ENCODE measurements at regions not wholly inside any gene's neighbourhood (a gene's known extent, or its start where the extent isn't known, plus 50 kb on each side); places are given as distances from the start of the nearest gene placed in this dataset.

- no peak for DNase-seq (ENCODE audit: low read depth in 2 of 2, low spot score in 1 of 2)
Measured at GRCh38 chr18:2281086-2281485, 290.2 kb downstream of the METTL4 start.

GRCh38 chr18:2281523-2282199, 289.6 kb downstream of the METTL4 start:
- no peak for DNase-seq (ENCODE audit: low read depth in 2 of 2, low spot score in 1 of 2)

GRCh38 chr18:2293109-2293839, 278.0 kb downstream of the METTL4 start:
- no peak for DNase-seq (ENCODE audit: low read depth in 2 of 2, low spot score in 1 of 2)

- DNase-seq (ENCODE audit: low read depth in 2 of 2, low spot score in 1 of 2) = no peak
Measured at GRCh38 chr18:2301316-2301715, 270.0 kb downstream of the METTL4 start.

GRCh38 chr18:2302012-2302411, 269.3 kb downstream of the METTL4 start:
- no peak for DNase-seq (ENCODE audit: low read depth in 2 of 2, low spot score in 1 of 2)

- DNase-seq (ENCODE audit: low read depth in 2 of 2, low spot score in 1 of 2) = no peak
Measured at GRCh38 chr18:2302628-2303516, 268.4 kb downstream of the METTL4 start.

- no peak for DNase-seq (ENCODE audit: low read depth in 2 of 2, low spot score in 1 of 2)
Measured at GRCh38 chr18:2303517-2304238, 267.6 kb downstream of the METTL4 start.

- DNase-seq (ENCODE audit: low read depth in 2 of 2, low spot score in 1 of 2) = no peak
Measured at GRCh38 chr18:2304378-2305175, 266.7 kb downstream of the METTL4 start.

- DNase-seq (ENCODE audit: low read depth in 2 of 2, low spot score in 1 of 2) = no peak
Measured at GRCh38 chr18:2306606-2307005, 264.7 kb downstream of the METTL4 start.

GRCh38 chr18:2310886-2311285, 260.4 kb downstream of the METTL4 start:
- no peak for DNase-seq (ENCODE audit: low read depth in 2 of 2, low spot score in 1 of 2)

GRCh38 chr18:2312440-2312839, 258.9 kb downstream of the METTL4 start:
- no peak for DNase-seq (ENCODE audit: low read depth in 2 of 2, low spot score in 1 of 2)

GRCh38 chr18:2313332-2313731, 258.0 kb downstream of the METTL4 start:
- no peak for DNase-seq (ENCODE audit: low read depth in 2 of 2, low spot score in 1 of 2)

GRCh38 chr18:2316082-2316750, 255.1 kb downstream of the METTL4 start:
- no peak for DNase-seq (ENCODE audit: low read depth in 2 of 2, low spot score in 1 of 2)

GRCh38 chr18:2316751-2317696, 254.3 kb downstream of the METTL4 start:
- DNase-seq (ENCODE audit: low read depth in 2 of 2, low spot score in 1 of 2) = no peak

- DNase-seq (ENCODE audit: low read depth in 2 of 2, low spot score in 1 of 2) = no peak
Measured at GRCh38 chr18:2324459-2324858, 246.8 kb downstream of the METTL4 start.

GRCh38 chr18:2325308-2325849, 245.9 kb downstream of the METTL4 start:
- DNase-seq (ENCODE audit: low read depth in 2 of 2, low spot score in 1 of 2) = no peak

- DNase-seq (ENCODE audit: low read depth in 2 of 2, low spot score in 1 of 2) = no peak
Measured at GRCh38 chr18:2325933-2326332, 245.4 kb downstream of the METTL4 start.

- DNase-seq (ENCODE audit: low read depth in 2 of 2, low spot score in 1 of 2) = no peak
Measured at GRCh38 chr18:2326999-2327398, 244.3 kb downstream of the METTL4 start.

Measured in stimulated activated CD8-positive, alpha-beta memory T cell treated with anti-CD3 and anti-CD28 coated beads, Interleukin-4, amount 100 ng/mL, for 4 hours (primary cell).